HG03196 (cell line): ENCODE measurements at regions not wholly inside any gene's neighbourhood (a gene's known extent, or its start where the extent isn't known, plus 50 kb on each side); places are given as distances from the start of the nearest gene placed in this dataset.
"Not testable (repeated sequence)": the region's sequence is repeated elsewhere in the genome, so short reads cannot be mapped to it uniquely, and the experiment has no call there.

Experiments used
- ATAC-seq: cut with Tn5 transposase; IDR thresholded peaks from one replicate; pipeline ENCODE4 v1.9.1; 2021; ENCODE audit not compliant: unreplicated experiment

DNA sequence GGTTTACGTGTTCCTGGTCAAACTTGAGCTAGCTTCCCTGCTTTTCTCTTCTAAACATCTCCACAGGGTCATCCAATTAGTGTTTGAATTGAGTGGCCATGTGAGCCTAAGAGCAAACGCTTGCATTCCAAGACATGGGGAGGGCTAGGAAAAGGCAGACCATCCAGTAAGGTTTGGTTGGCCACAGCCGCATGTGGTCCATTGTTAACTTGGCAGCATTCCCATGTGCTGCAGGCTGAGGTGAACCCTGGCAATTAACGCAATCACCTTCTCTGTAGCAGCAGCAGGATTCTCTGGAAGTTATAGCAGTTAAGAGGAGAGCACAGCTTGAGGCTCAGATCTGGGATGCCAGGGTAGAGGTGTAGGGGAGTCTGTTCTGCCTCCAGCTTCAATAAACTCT is 502.2 kb upstream of the LMCD1 start:
- ATAC-seq = no peak

DNA sequence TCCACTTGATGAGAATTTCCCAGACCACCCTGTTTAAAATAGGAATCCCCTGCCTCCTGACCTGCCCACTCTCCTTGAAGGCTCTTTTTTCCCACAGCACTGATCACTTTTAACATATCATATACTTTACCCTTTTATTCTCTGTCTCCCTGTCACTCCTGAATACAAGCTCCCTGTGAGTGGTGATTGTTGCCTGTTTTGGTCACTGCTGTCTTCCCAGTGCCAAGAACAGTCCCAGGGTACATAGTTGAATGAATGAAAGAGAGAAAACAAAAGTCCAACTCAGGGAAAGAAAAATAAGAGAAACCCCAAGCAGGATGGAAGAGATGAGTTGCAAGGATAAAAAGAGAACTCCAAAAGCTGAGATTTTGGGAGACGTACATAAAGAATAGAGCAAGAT is 500.3 kb upstream of the LMCD1 start:
- ATAC-seq = no peak

DNA sequence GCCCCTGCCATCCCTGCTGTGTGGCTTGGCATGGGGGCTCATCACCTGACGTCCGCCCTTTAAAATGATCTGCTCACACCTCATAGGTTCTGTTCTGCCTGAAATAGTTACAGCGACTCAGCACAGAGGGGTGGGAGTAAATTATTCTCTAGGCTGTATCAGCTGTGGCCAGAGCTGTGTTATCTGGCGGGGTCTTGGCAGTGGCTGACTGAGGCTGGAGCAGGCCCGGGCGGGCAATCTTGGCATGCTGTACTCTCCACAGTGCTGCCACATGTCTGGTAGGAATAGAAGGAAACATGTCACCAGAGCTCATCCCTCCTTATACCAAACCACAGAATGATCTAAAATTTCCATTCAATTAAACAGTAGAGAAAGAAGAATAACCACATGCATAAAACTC is 499.9 kb upstream of the LMCD1 start:
- ATAC-seq = no peak

DNA sequence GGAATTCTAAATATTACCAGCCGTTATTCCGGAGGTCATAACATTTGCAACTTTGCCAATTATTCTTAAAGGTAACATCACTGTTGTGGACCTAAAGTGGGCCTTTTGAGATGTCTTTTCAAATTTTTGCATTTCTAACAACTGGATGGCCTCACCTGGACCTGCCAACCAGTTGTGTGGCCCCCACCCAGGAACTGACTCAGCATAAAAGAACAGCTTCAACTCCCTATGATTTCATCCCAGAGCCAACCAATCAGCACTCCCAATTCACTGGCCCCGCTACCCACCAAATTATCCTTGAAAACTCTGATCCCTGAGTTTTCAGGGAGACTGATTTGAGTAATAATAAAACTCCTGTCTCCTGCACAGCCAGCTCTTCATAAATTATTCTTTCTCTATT is 489.7 kb upstream of the LMCD1 start:
- ATAC-seq = no peak

DNA sequence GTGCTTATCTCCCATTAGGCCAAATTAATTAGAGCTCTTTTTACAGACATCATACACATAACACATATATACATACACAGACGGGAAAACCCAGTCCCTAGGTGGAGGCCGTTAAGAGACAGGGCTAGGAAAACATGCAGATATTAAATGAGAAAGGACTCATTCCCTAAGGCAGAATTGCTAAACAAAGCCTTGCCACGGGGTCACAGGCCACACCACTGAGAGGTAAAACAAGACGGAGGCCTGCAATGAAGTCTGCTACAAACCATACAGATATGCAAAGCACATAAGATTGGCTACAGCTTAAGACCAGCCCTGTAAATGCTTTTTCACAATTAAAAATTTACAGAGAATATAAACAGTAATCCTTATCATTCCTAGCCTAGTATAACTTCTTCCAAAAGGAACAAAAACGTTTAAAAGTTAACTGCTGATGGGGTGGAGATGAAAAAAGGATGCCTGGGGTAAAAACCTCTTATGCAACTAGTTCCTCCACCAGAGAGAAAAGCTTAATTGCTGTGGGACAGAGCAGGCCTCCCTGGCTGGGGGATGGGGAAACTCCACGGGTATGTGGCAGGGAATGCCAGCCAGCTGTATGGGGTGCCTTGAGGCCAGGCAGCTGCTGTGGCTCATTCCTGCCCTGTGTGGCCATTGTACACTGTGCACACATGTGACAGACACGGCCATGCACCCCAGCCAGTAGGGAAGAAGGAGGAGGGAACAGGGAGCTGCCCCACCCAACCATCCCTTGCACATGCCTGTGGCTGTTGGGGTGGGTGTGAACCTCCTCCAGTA is 481.4 kb upstream of the LMCD1 start:
- no peak for ATAC-seq

DNA sequence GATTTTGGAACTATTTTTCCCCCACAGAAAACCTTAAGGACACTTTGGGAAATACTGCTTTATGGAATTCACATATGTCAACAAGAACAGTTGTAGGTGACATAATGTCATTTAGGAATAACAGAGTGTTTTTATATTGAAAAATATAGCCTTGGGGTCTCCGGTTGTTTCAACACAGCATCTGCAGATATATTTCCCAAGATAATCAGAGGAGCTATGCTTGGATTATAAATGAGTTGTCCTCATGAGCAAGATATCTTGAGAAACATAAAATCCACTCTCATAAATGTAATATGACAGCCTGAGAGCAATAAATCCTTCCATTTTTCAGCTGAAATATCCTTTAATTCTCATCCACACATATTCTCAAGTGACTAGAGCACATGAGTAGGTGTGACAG is 473.7 kb upstream of the LMCD1 start:
- no peak for ATAC-seq

DNA sequence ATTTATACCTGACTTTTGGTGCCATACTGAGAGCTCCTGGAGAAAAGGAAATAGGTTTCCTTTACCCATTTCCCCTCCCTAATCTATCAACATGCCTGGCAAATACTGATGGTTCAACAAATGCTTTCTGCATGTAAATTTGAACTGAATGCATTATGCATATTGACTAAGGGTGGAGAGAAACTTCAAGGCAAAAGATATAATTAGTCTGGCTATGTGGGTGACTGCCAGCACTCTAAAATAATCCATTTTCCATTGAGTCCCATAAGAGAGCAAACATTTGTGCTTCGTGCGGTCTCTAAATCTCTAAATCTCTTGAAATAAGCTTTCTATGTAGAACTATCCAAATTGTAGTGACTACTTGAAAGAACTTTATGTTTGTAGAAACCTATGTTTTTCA is 451.3 kb upstream of the LMCD1 start:
- no peak for ATAC-seq

DNA sequence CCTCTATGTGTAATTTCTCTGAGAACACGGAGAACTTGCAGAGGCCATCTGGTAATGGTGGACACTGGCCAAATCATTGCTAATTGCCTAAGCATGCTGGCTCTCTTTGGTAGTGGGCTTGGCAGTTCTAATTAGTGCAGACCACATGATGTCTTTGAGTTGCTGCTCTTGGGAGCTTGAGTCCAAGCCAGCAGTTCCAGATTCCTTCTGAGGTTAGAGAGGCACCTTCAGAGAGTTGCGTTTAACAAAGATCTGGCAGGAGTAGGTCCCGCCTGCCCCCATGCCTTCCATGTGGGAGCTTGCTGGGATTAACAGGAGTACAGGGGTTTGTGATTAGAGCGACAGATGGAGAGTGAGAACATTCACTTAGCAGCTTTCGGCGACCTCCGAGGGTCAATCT is 449.0 kb upstream of the LMCD1 start:
- no peak for ATAC-seq

DNA sequence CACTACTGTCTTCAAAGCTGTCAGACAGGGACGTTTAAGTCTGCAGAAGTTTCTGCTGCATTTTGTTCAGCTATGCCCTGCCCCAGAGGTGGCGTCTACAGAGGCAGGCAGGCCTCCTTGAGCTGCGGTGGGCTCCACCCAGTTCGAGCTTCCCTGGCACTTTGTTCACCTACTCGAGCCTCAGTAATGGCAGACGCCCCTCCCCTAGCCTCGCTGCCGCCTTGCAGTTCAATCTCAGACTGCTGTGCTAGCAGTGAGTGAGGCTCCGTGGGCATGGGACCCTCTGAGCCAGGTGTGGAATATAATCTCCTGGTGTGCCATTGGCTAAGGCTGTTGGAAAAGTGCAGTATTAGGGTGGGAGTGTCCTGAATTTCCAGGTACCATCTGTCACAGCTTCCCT is 433.5 kb upstream of the LMCD1 start:
- ATAC-seq = not testable (repeated sequence)

DNA sequence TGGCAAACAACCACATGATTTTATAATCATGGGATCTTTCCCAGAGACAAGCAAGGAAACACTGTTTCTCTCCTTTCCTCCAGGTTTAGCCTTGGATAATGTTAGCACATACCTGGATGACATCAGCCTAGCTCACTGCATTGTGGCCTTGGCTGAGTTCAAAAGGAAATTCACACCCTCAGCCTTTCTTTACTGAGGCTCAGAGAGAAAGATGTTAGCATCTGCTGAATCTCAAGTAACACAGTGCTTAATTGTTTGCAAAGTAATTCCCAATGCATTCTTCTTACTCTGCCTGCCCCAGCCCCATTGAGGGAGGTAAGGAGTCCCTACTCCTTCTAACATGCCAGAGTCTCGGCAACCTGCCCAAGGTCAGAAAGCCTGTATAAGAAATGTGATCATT is 432.2 kb upstream of the LMCD1 start:
- ATAC-seq = no peak

DNA sequence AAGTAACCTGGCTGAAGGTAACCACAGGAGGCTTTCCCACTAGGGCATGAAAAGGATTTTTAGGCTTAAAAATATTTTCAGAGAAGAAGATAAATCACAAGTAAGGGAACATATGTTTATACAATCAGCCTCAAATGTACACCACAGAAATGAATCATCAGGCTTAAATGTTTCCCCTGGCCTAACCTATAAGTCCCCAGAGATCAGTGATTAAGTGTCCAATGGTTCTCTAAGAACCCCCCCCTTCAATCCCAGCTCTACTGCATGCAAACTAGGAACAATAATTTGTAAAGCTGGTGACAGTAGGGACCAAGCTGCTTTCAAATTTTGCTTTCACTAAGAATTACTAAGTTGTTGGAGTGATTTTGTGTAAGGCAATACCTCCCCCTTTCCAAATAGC is 431.6 kb upstream of the LMCD1 start:
- ATAC-seq = no peak

DNA sequence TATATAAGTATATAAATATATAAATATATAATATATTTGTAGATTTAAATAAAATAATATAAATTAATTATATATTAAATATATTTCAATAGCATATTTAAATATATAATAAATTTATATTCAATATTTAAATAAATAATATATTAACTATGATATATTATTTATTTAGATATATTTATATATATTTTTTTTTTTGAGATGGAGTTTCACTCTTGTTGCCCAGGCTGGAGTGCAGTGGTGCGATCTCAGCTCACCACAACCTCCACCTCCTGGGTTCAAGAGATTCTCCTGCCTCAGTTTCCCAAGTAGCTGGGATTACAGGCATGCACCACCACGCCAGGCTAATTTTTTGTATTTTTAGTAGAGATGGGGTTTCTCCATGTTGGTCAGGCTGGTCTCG is 426.9 kb upstream of the LMCD1 start:
- ATAC-seq = not testable (repeated sequence)

DNA sequence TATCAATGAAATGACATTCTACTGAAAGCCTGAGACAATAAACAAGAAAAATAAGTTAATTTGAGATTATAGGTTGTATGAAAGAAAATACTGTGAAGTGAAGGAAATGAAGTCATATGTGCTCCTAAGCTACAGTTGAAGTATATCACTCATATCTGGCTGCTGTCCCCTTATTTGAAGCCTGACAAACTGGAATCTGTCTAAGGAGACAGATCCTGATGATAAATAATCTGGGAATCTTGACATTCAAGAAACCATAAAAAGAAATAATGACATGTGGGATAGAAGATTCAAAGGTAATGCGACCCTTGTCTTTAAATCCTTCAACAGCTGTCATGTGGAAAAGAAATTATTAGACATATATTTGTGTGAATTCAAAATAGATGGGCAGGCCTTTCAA is 424.5 kb upstream of the LMCD1 start:
- ATAC-seq = no peak

DNA sequence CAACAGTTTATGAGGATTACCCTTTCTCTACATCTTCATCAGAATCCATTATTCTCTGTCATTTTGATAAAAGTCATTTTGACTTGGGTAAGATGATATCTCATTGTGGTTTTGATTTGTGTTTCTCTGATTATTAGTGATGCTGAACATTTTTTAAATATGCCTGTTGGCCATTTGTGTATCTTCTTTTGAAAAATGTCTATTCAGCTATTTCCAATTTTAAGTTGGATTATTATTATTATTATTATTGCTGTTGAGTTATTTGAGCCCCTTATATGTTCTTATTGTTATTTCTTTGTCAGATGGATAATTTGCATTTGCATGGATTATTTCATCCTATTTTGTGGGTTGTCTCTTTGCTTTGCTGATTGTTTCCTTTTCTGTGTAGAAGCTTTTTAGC is 421.2 kb upstream of the LMCD1 start:
- no peak for ATAC-seq

DNA sequence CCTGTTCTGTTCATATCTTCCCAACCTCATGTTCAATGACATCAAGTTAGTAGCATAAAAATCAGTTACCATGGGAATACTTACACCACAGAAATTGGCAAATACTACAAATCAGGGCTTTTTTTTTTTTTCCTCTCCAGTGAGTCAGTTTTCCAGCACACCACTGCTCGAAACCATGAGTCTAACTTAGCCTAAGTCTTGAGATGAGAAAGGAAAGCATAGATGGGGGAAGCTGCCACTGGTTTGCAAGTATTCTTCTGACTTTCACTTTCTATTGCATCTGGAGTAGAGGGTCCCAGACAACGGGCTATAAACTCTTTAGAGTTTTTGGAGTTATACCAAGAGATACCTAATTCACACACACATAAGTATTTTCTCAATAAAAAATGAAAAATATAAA is 416.1 kb upstream of the LMCD1 start:
- no peak for ATAC-seq

DNA sequence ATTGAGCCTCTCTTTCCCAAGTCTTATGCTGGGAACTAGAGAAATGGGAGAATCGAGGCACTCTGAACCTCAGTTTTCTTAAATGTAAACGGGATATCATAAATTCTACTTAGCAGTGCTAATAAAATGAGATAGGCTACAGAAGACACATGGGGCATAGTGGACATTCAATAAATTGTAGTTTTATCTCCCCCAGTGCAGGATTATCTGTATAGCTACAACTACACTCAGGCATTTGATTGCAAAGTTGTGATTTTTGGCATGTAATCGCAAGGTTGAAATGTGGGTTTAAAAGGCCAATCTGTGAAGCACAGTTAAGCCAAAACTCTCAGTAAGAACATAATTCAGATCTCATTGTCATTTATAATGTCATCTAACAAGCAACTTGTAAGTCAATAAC is 413.7 kb upstream of the LMCD1 start:
- no peak for ATAC-seq

DNA sequence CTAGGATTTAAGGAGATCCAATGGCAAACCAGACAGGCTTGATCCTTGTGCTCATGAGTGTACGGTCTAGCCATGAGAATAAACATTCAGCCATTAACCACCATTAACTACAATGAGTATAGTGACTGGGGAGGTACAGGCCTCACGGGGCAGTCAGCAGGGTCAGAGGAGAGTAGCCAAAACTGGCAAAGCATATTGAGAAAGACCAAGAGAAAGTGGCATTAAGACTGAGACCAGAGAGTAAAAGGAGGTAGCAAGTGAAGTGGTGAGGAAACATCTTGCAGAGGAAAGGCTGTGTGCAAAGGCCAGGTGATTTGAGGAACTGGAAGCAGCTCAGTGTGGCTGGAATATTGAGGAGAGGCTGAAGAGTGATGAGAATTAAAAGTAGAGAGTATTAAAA is 407.2 kb upstream of the LMCD1 start:
- ATAC-seq = no peak

DNA sequence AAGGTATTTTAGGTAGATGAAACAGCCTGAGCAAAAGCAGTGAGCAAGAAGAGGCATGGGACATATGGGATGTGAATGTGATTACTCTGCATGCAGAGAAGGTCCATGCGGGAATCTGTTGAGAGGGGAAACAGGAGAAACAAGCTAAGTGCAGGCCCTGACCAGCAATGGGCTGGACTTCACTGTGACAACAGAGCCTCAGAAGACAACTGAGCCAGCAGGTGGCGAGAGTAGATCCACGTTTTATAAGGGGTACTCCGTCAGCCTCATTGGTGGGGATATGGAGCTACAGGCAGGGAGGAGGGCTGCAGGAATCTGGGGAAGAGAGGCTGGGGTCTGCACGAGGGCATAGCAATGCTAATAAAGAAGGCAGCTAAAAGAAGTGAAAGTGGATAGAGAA is 405.9 kb upstream of the LMCD1 start:
- ATAC-seq = no peak

DNA sequence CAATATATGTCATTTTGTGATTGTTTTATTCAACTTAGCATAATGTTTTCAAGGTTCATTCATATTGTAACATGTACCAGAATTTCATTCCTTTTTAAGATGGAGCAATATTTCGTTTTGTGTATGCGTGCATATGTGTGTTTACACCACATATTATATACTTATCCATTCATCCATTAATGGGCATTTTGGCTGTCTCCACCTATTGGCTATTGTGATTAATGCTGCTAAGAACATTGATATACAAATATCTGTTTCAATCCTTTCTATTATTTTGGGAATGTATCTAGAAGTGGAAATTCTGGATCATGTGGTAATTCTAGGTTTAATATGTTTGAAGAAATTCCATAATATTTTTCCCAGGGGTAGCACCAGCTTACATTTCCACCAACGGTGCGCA is 403.9 kb upstream of the LMCD1 start:
- ATAC-seq = no peak

DNA sequence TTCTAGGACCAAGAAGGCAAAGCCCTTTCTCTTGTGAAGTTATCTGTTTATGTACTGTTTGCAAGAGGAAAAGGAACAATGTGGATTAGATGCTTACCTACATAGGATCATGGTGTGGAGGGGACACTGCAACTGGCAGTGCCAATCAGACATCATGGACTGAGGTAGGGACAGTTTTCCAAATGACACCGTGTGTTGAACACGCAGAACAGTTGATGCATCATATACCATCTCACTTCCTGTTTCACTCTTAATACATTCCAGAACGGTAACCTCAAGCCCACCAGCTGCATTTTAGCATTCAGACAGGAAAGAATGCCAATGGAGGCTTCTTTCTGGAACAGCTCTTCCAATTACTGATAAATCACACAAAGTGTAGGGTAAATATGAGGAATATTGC is 397.7 kb upstream of the LMCD1 start:
- ATAC-seq = no peak

DNA sequence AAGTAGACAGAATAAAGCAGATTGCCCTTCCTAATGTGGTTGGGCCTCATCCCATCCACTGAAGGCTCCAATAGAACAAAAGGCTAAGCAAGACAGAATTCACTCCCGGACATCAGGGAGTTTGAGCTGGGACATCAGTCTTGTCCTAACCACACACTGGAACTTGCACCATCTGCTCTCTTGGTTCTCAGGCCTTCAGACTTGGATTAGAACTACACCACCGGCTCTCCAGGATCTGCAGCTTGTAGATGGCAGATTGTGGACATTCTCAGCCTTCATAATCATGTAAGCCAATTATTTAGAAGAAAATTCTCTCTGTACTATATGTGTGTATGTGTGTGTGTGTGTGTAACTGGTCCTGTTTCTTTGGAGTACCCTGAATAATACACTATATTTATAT is 394.7 kb upstream of the LMCD1 start:
- no peak for ATAC-seq

DNA sequence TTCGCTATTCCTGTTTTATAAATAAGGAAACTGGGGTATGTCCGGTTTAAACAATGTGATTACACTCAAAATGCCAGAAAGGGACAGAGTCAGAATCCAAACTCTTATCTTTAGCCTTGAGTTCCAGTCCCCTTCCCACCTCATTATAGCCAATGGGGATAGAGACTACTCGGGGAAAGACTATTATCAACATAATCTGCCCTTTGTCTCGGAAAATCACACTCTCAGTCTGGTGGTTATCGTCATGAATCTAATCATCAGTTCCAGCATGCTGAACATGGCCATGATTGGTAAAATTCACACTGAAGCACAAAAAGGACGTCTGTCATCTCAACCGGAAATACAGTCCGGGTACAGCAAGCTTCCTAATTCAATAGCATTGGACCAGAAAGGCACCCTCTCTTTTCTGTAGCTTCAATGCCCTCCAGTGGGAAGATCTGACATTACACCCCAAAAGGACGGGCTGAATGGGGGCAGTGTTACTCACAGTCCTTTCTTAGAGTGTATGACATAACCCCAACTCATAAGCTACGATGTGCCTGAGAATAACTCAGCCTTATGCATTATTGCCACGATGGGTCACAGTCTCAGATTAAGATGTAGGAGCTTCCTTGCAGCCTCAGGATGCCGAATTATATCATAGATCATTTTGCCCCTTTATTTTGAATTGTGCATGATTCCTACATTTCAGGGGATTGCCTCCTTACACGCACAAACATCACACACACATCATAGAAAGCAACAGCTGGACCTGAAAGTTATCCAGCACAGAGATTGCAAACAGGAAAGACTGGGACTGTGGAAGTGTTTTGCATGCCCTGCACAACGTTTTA is 390.4 kb upstream of the LMCD1 start:
- ATAC-seq = peak; percentile 96

DNA sequence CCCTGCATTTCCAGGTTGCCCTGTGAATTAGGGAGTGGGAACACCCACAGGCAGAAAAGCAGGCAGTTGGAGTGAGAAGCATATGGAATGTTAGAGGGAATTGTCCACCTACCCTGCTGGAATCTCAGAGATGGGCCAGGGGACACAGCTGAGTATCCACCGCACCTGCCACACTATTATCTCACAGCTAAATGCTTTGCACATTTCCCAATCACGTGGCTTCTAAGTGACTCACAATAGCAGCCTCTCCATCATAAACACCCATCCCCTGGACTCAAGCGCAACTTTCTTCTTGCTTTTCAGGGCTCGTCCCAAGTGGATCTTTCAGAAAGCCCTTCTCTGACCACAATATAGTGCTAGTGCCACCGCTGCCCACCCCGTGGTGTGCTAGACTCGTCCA is 389.0 kb upstream of the LMCD1 start:
- no peak for ATAC-seq
